NCI-H1092 (cell line): ENCODE measurements at regions not wholly inside any gene's neighbourhood (a gene's known extent, or its start where the extent isn't known, plus 50 kb on each side); places are given as distances from the start of the nearest gene placed in this dataset.

Experiments
- DNase-seq: peaks from one replicate; lab custom pipeline; 2025; lab: John Stamatoyannopoulos, UW

DNA sequence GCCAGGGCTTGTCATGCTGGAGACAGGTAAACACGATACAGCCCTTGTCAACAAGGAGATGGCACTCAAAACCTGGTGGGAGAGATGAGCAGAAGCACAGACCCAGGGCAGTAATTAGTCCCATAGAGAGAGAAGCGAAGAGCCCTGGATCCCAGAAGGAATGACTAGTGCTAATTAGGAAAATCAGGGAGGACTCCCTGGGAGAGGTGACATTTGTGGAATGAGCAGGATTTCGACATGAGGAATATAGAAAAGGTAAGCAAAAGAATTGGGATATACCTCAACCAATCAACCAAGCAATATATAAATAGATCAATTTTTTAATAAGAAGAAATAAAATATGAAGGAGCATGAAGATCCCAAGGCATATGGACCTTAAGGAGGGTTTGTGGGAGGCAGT, 98.5 kb upstream of the GJB5 start:
- no peak for DNase-seq

DNA sequence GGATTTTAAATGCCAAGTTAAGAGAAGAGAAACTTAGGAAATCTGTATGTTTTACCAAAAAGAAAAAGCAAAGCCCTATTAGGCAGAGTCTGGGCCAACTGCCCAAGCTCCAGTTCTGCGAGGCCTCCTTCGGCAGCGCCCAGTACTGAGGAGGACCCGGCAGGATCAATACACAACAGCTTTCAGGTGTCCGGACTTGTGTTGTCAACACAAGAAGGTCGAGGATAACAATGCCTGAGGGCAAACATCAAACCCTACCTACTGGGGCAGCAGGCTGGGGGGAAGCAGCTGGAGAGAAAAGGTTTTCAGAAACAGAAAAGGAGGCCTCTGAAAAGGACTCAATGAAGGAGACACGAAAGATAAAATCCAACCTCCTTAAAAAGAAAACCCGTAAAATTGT, 98.1 kb upstream of the GJB5 start:
- no peak for DNase-seq

DNA sequence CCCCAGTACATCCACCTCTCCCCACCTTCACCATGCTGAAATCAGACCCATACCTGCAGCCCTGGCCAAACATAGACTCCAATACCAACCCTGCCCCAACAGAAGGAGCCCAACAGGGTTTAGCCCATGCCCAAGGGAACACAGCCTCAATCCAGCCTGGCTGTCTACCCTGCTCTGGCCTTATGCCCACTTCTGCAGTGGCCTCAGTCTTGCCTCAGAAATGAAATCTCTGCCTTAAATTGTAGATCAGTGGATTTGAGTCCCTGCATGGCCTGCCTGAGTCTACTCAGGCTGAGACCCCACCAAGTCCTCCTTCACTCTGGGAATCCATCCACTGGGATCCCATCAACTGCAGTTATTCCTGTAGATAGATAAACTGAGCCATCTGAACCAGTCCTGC, 97.6 kb upstream of the GJB5 start:
- DNase-seq = no peak

DNA sequence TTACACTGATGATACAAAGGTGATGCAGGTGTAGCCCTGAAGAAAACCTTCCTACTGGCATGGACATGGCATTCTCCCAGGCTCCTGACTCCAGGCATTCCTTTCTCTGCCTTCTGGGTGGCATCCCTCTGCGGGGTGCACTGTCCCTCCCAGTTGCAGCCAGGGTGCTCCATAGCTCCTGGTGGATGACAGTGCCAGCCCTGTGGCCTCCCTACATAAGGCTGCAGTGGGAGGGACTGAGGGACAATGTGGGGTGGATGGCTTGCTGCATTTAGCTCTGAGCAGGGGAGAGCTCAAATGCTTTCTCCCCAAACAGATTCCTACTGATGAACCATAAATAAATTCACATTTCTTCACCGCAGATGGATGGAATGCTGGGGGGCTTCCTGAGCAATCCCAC, 97.0 kb upstream of the GJB5 start:
- no peak for DNase-seq

DNA sequence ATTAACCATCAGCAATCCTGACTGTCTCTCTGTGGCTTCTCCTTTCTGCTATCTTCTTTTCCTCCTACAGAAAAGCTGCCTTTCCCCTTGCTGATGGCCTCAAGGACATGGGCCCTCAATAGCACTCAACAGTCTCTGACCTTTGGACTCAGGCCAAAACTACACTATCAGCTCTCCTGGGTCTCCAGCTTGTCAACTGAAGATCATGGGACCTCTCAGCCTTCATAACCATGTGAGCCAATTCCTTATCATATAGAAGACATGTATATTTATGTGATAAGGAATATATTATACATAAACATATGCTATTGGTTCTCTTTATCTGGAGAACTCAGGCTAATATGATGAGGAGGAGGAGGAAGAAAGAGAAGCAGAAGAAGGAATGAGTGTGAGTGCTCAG, 91.8 kb upstream of the GJB5 start:
- DNase-seq = no peak

DNA sequence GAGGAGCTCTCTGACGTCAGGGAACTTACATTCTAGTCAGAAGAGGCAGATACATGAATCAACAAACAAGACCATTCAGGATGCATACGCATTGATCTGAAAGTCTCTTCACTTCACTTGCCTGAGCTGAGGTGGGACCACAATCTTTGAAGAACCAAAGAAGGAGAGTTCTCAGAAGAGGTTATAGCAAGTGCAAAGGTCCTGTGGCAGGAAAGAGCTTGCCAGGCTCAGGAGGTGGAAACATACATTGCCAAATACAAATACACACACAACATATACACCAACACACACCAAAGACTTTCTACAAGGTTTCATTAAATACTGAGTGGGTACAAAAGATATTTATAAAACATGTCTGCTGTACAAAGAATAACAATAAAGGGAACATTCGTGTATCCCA, 86.8 kb upstream of the GJB5 start:
- DNase-seq = no peak

DNA sequence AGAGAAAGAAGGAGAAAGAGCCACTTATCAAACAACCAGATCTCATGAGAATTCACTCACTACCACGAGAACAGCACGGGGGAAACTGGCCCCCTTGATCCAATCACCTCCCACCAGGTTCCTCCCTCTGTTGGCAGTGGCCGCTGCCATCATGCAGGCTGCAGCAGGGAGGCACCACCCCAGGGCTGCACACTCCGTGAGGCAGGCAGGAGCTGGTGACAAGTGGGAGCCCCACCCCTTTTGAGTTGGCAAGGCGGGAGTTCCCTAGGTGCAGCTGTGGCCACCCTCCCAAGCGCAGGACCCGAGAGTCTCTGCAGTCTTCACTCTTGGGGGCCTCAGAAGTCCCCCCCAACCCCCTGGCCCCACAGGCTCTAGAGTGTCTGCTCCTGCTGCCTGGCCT, 83.9 kb upstream of the GJB5 start:
- DNase-seq = no peak

DNA sequence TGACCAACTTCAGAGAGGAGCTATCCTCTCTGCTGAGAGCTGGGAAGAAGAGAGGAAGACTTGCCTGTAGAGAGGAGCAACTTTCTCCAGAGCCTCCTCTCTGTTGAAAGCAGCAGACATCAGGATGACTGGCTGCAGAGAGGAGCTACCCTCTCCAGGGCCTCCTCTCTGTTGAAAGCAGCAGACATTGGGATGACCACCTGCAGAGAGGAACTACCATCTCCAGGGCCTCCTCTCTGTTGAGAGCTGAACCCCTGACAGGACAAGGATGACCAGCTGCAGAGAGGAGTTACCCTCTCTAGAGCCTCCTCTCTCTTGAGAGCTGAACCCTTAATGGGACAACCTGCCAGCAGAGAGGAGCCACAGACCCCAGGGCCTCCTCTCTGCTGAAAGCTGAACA, 83.0 kb upstream of the GJB5 start:
- DNase-seq = no peak

DNA sequence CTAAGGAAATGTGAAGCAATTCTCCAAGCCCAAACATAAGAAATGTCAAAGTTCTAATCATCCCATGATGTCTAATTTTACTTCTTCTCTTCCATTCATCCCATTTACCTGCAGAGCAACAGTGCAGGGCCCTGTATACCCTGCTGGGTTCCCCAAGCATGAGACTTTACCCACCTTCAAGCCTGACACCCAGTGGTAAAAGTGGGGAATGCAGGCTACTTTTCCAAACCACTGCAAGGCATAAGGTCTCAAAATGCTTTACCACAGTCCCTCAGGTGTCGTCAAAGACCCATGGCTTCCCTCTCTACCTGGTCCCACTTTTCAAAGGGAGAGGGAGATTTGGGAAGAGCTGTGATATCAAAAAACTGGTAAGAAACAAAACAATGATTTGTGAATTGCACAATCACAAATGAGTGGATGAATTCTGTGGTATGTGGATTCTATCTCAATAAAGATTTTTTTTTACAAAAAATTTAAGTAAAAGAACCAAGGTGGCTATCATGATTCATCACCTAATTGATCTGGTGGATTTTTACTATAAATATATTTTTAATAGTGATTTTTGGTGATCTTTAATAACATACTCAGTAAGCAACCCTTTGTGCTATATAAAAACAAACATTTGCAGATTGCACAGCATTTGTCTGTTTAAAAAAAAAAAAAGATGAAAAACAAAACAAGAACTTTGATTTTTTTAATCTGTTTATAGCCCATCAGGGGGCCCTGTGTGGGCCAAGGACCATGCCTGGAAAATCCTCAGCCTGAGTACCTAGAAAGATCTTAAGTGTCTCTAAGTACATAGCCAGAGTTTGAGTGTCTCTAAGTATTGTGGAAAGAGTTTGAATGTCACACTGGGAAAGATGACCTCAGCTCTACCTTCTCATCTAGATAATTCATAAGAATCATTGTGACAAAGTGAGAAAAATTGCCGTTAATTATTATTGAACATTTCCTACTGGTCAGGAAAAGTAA, 73.1 kb upstream of the GJB5 start:
- DNase-seq = peak; percentile 71

DNA sequence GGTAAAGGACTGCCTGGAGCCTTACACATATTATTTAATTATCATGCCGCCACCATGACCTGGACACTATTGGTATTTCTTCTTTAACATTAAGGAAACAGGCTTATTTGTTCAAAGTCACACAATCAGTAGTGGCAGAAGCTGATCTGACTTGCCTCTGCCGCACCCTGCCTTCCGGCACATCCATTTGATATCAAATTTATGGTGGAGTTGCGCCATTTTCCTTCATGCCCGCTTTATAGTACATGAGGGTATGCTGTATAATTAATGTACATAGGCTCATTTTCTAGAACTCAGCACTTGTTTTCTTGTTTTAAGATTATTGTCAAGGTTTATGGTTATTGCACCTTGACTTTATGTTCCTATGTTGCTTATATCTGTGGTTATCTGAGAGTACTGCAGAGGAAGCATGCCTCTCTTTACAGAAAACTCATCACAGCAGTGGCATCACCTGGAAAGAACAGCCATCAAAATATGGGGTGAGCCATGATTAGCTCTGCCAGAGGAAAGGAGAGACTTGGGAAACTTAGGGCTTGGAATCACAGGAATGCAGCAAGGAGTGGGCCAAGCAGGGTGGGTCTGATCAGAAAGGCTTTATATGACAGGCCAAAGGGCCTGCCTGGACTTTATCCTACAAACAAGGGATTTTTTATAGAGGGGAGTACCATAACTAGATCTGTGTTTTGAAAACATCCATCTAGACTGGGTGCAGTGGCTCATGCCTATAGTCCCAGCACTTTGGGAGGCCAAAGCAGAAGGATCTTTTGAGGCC, 72.2 kb upstream of the GJB5 start:
- no peak for DNase-seq

DNA sequence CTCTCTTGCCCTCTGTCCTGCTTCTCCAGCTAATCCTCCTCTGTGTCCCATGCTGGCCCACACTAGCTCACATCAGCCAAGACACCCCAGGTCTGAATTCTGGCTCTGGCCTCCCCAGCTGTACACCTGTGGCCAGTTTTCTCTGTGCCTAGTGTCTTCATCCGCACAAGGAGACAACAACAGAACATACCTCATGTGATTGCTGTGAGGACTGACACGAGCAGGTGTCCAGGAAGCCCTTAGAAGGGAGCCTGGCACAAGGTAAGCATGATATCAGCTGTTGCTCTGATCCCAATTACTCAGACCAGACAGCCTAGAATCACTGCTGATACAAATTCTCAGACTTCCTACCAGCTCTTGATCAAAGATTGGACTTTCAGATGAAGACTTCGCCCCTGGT, 71.2 kb upstream of the GJB5 start:
- no peak for DNase-seq

DNA sequence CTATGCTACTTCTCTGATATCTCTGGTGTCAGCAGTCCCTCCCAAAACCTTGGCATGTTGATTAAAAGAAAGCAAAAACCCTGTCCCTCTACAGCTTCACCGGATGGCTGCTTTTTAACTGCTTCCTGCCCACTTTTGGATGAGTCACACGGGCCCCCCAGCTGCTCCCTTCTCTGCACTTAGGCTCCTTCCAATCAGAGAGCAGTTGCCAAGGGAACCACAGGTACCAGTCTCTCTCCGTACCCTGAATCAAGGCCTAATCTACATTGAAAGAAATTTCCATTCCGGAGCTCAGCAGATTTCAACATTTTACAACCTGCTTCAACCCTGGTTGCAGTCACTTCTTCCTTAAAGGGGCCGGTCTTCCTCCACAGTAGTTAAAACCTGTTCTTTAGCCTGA, 70.6 kb upstream of the GJB5 start:
- no peak for DNase-seq

DNA sequence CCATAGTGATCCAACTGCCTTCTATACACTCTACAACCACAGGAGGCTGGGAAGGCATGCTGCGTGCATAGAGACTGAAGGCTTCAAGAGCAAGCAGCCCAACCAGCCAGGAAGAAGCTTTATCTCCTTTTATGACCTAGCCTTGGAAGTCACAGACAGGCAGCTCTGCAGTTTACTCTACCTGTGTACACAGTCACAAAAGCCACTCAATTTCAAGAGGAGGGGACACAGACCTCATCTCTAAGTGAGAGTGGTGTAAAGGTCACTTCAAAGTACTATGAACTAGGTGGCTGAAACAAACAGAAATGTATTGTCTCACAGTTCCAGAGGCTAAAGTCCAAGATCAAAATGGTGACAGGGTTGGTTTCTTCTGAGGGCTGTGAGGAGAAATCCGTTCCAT, 69.6 kb upstream of the GJB5 start:
- DNase-seq = no peak

DNA sequence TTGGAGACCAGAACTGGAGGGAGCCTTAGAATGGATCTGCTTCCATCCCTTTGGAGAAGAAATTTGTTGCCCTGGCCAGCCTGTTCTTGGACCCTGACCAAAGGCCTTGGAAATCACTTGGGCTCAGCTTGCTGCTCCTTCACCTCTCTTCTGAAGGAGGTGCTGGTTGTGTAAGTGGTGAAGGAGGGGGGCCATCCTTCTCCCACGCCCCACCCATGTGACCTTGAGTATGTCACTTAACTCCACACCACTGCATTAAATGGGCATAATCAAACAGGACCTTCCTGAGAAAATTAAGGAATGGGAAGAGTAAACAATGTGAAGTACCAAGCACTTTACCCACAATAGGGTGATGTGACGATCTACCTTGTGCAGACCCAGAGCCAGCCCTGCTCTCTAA, 68.3 kb upstream of the GJB5 start:
- no peak for DNase-seq

DNA sequence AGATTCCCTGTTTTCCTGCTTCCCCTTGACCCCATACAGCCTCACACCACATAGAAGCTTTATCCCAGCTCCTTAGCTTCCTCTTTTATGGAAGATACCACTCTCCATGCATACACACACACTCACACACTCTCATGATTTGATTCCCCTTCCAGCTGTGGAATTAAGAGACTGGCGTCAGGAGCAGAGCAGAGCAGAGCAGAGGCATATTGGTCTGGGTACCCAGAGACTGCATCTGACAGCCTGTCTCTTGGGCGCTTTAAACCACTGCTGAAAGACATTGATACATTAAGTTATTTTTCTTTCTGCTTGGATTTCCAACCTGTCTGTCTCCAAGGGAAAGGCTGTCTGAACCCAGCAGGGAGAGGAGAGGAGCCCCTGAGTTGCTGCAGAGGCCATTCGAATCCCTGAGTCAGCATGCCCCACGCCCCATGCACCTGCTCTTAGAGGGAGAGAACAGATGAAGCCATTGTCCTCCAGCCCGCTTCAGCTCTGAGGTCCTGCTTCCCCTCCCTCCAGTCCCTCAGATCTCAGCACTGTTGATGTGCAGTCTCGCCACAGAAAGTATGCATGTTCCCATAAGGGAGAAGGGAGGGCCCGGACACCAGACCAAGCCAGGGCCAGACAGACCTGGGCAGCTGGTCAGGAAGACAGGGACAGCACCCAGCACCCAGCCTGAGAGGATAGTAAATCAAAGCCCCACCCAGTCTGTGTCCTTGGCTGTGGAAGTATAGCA, 66.7 kb upstream of the GJB5 start:
- DNase-seq = no peak

DNA sequence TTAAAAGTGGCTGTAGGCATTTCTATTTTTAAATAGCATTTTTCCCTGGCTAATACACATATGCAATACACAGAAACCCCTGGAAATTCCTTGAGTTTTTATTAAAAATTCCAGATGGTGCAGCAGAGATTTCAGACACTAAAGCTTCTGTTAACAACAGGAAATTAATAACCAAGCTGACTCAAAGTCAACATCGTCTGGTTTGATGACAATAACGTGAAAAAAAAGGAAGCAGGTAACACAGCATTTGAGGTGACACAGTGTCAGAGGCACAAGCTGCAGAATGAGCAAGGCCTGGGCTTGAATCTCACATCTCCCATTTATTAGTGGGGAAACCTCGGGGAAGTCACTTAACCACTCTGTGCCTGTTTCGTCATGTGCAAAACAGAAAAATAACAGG, 64.6 kb upstream of the GJB5 start:
- no peak for DNase-seq

DNA sequence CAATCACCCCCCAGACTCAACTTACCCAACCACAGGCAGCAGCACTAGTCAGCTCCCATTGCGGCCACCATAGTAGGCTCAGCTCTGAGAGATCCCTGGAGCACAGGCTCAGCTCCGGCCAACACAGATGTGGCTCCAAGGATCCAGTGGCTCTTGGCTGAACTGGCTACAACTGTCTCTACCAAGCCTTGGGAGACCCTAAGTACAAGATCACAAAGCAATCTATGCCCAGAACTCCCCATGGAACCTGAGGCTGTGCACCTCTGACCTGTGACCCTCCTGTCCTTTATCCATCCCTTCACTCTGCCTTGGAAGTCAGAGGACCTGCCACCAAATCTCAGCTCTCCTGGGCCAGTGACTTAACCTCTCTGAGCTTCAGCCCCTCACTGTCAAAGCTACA, 61.8 kb upstream of the GJB5 start:
- DNase-seq = no peak

DNA sequence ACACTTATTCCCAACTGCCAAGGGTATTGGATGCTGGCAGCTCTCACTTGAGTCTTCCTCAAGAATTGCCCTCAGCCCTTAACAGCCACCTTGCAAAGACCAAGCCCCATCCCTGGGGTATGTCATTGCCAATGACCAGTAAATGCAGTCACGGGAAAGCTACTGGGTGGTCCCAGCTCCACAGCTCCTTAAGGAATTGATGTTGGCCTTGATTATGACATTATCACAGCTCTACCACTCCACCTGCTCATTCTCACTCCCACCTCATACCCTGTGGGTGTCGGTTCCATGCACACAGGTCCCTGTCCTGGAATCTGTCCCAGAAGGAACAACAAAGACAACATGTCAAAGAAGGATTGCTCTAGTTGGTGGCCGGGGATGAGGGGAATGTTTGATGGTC, 60.5 kb upstream of the GJB5 start:
- no peak for DNase-seq

DNA sequence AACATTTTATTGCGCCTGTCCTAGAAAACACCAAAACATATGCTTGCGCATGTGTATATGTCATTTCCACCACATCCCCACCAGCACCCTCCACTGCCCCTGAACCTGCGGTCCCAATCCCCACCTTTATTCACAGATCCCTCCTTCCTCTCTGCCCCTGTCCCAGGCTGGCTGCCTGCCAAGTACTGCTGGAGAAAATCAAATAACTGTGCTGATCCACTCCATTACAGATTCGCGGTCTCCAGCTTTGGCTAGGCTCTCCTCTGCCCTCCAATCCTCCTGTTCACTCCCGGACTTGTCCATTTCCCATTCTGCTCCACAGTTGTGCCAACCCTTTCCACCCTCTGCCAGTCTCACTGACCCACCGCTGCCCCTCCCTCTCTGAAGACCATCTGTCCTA, 59.3 kb upstream of the GJB5 start:
- DNase-seq = peak; percentile 68

DNA sequence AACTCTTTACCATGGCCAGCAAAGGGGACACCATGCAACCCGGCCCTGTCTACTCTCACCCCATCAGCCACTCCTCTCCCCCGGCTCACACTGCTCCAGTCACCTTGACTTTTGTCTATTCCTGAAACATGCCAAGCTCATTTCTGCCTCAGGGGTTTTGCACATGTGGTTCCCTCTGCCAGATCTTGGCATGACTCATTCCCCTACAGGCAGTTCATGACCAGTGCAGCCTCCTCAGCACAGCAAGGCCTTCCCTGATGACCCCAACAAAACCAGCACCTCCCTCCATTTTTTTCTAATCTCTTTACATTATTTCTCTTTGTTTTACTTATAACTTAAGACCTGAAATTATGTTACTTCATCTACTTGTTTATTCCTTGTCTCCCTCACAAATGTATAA, 58.6 kb upstream of the GJB5 start:
- no peak for DNase-seq

DNA sequence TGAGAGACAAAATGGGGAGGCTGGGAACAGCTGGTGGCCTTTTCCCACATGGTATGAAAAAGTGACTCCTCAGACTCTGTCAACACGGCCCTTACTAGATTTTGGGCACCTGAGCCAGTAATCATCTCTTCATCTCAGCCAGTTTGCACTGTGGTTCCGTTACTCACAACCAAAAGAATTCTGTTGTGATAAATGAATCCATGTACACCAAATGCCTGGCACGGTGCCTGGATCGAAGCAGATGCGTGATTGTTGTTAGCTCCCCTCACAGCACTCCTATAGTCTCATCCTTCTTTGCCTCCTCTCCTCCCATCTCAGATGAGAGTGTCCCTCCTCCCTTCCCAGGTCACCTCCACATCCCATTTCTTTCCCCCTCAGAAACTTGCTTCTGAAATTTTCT, 57.9 kb upstream of the GJB5 start:
- DNase-seq = no peak

DNA sequence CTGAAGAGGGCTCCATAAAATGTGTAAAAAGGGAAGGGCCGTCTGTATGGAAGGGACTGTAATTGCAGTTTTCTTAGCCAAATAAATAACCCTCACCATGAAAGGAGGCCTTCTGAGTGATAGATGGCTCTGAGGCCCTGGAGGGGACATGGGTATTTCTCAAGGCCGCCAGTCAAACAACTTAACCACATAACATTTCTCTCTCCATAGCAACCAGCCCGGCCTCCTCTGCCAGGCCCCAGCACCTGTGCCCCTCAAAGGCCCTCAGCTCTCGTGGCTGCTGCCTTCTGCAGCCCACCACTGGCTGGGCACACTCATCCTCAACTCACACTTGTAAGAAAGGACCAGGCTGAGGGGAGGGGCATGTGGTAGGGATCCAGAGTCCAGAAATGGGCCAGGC, 57.0 kb upstream of the GJB5 start:
- no peak for DNase-seq
